Natural killer cell (primary cell): ENCODE measurements at regions not wholly inside any gene's neighbourhood (a gene's known extent, or its start where the extent isn't known, plus 50 kb on each side); places are given as distances from the start of the nearest gene placed in this dataset.

Experiments used
- ATAC-seq, 3 donors: fragments of 150-1000 bp in 2 of 3; fragments of 200-7000 bp in 1 of 3; cut with Tn5 transposase; 1 replicate in 1 of 3; 2 replicates in 2 of 3; pipeline ENCODE4 v1.10.0; 2021; ENCODE audit warnings: mild to moderate bottlenecking in 2 of 3, moderate library complexity in 2 of 3
- DNase-seq, 2 donors: peaks; one replicate each; pipeline versions ENCODE4 v3.0.0 to v3.0.0-alpha.2; 2013 to 2021; ENCODE audit warnings: mixed read lengths in 1 of 2
- H3K27ac ChIP-seq: one replicate; pipeline ENCODE4 v1.5.1; 2013; ENCODE audit warnings: mild to moderate bottlenecking, low read length
- H3K27me3 ChIP-seq: one replicate; pipeline ENCODE4 v1.6.1; 2013; ENCODE audit warnings: low read length; ENCODE audit not compliant: control insufficient read depth, insufficient read depth
- H3K36me3 ChIP-seq: one replicate; pipeline ENCODE4 v1.6.1; 2013; ENCODE audit warnings: low read length; ENCODE audit not compliant: control insufficient read depth, insufficient read depth
- H3K4me1 ChIP-seq: one replicate; pipeline ENCODE4 v1.6.1; 2013; ENCODE audit warnings: low read length; ENCODE audit not compliant: control insufficient read depth, insufficient read depth
- H3K4me3 ChIP-seq: one replicate; pipeline ENCODE4 v1.5.1; 2013; ENCODE audit warnings: low read length
- H3K9me3 ChIP-seq: one replicate; pipeline ENCODE4 v1.6.1; 2013; ENCODE audit warnings: low read length; ENCODE audit not compliant: control insufficient read depth, insufficient read depth
- H3K27ac Mint-ChIP-seq, 2 donors: one replicate each; pipeline ENCODE4 v1.8.0; 2022; ENCODE audit warnings: mild to moderate bottlenecking in 2 of 2, mixed read lengths in 2 of 2, moderate library complexity in 1 of 2
- H3K27me3 Mint-ChIP-seq, 2 donors: one replicate each; pipeline ENCODE4 v1.8.0; 2022; ENCODE audit warnings: low read depth in 2 of 2, mixed read lengths in 2 of 2
- H3K36me3 Mint-ChIP-seq: one replicate; pipeline ENCODE4 v1.8.0; 2022; ENCODE audit warnings: mixed read lengths
- H3K4me1 Mint-ChIP-seq, 2 donors: one replicate each; pipeline ENCODE4 v1.8.0; 2022; ENCODE audit warnings: mixed read lengths in 2 of 2
- H3K4me3 Mint-ChIP-seq: one replicate; pipeline ENCODE4 v1.8.0; 2022; ENCODE audit warnings: mild to moderate bottlenecking, moderate library complexity, mixed read lengths
- H3K9me3 Mint-ChIP-seq, 2 donors: one replicate each; pipeline ENCODE4 v1.8.0; 2022; ENCODE audit warnings: mixed read lengths in 2 of 2
- CTCF ChIP-seq: fragments of 200-600 bp; IDR thresholded peaks from one replicate; pipeline ENCODE4 v1.8.0; 2022; ENCODE audit warnings: antibody characterized with exemption
- whole genome bisulfite sequencing: methylation state at CpG from one replicate; pipeline ENCODE4 v1.1.7; 2013; ENCODE audit warnings: missing lambda C conversion rate; ENCODE audit not compliant: insufficient coverage; 5-methylcytosine and 5-hydroxymethylcytosine counted together
- intact Hi-C: fragments of 100-400 bp; cut with micrococcal nuclease; formaldehyde crosslinking; loops from one replicate; pipeline ENCODE4 v1.14.2; 2022

GRCh38 chr20:51208162-51208561 lies 185.3 kb upstream of the KCNG1 start:
- TF ChIP-seq CTCF: no peak
- Mint-ChIP-seq H3K9me3 (no peaks in the 10 kb centered on the region), H3K27me3 (peaks cover 25 to 51% of the 10 kb centered on the region in 2 donors), H3K27ac (no peak overlapping the region), H3K36me3 (no peaks in the 10 kb centered on the region), H3K4me3 (no peak overlapping the region), H3K4me1 (no peaks in the 10 kb centered on the region)
- peaks cover 5% of the 10 kb centered on the region for H3K27me3 ChIP-seq
- intact Hi-C loops: no loop called here
- no peak overlapping the region for H3K27ac ChIP-seq
- no peak for DNase-seq
- 81% methylated on average over 2 of the region's 3 CpGs for WGBS
- no peaks in the 10 kb centered on the region for H3K36me3 ChIP-seq
- H3K9me3 ChIP-seq: no peaks in the 10 kb centered on the region
- H3K4me3 ChIP-seq: no peak overlapping the region
- no peaks in the 10 kb centered on the region for H3K4me1 ChIP-seq
- no peak for ATAC-seq

- H3K4me1 Mint-ChIP-seq: no peaks in the 10 kb centered on the region
- intact Hi-C loops: no loop called here
- H3K36me3 Mint-ChIP-seq: no peaks in the 10 kb centered on the region
- no peak overlapping the region for H3K4me3 Mint-ChIP-seq
- no peak for TF ChIP-seq CTCF
- no peak overlapping the region for H3K27ac Mint-ChIP-seq
- H3K9me3 ChIP-seq: no peaks in the 10 kb centered on the region
- H3K4me3 ChIP-seq: no peak overlapping the region
- peaks cover 6% of the 10 kb centered on the region for H3K27me3 ChIP-seq
- H3K4me1 ChIP-seq: no peaks in the 10 kb centered on the region
- no peak overlapping the region for H3K27ac ChIP-seq
- DNase-seq: no peak
- H3K36me3 ChIP-seq: no peaks in the 10 kb centered on the region
- peaks cover 26 to 55% of the 10 kb centered on the region in 2 donors for H3K27me3 Mint-ChIP-seq
- WGBS: 87% methylated on average over 5 of the region's 5 CpGs
- H3K9me3 Mint-ChIP-seq: no peaks in the 10 kb centered on the region
- ATAC-seq: no peak
Observed at GRCh38 chr20:51206032-51206662, 183.2 kb upstream of the KCNG1 start.

GRCh38 chr20:51204794-51205193 lies 181.9 kb upstream of the KCNG1 start:
- no peak overlapping the region for H3K4me3 ChIP-seq
- no peaks in the 10 kb centered on the region for H3K9me3 Mint-ChIP-seq
- WGBS: no CpG with 5 or more reads among the region's 1 CpG
- DNase-seq (no peak), ATAC-seq (no peak)
- peaks cover 3% of the 10 kb centered on the region for H3K27me3 ChIP-seq
- no peaks in the 10 kb centered on the region for H3K4me1 ChIP-seq
- no peak overlapping the region for H3K27ac ChIP-seq
- H3K27me3 Mint-ChIP-seq: peaks cover 24 to 47% of the 10 kb centered on the region in 2 donors
- TF ChIP-seq CTCF: no peak
- H3K9me3 ChIP-seq: no peaks in the 10 kb centered on the region
- no peaks in the 10 kb centered on the region for H3K4me1 Mint-ChIP-seq
- no peak overlapping the region for H3K4me3 Mint-ChIP-seq
- no peaks in the 10 kb centered on the region for H3K36me3 ChIP-seq
- intact Hi-C loops: no loop called here
- H3K27ac Mint-ChIP-seq: no peak overlapping the region
- H3K36me3 Mint-ChIP-seq: no peaks in the 10 kb centered on the region
